Body of pancreas (tissue), 4 donors: ENCODE measurements at regions not wholly inside any gene's neighbourhood (a gene's known extent, or its start where the extent isn't known, plus 50 kb on each side); places are given as distances from the start of the nearest gene placed in this dataset.

Source experiments
- CTCF ChIP-seq, 7 experiments: fragments of 450-650 bp in 4 of 7; fragments of 200-600 bp in 3 of 7; sonication (generic) in 3 of 7; IDR thresholded peaks; one replicate each; pipeline ENCODE4 v1.5.1; 2016 to 2019; ENCODE audit warnings: antibody characterized with exemption in 7 of 7
- POLR2A ChIP-seq, 3 donors: fragments of 450-650 bp; IDR thresholded peaks; one replicate each; pipeline ENCODE4 v1.6.1; 2016; ENCODE audit warnings: antibody characterized with exemption in 3 of 3, mild to moderate bottlenecking in 2 of 3

GRCh38 chr3:59531066-59531745, 481.4 kb upstream of the CFAP20DC start:
- no peak for TF ChIP-seq CTCF (IDR thresholded peaks at IDR 0.05)
- TF ChIP-seq POLR2A (IDR thresholded peaks at IDR 0.05): no peak
